Right cardiac atrium (tissue), 5 donors: ENCODE measurements at regions not wholly inside any gene's neighbourhood (a gene's known extent, or its start where the extent isn't known, plus 50 kb on each side); places are given as distances from the start of the nearest gene placed in this dataset.
"Not testable (repeated sequence)": the region's sequence is repeated elsewhere in the genome, so short reads cannot be mapped to it uniquely, and the experiment has no call there.

ENCODE experiments used
- ATAC-seq, 2 donors: fragments of 200-7000 bp; cut with Tn5 transposase; one replicate each; pipeline versions ENCODE4 v1.8.0 to v1.9.1; 2020; ENCODE audit warnings: moderate library complexity in 2 of 2, mild to moderate bottlenecking in 1 of 2
- DNase-seq, 3 donors: peaks; one replicate each; pipeline ENCODE4 v3.0.0-alpha.2; 2020
- H3K27ac ChIP-seq: one replicate; pipeline ENCODE4 v1.5.1; 2013; ENCODE audit warnings: mild to moderate bottlenecking, low read length, control low read depth, moderate library complexity
- H3K27me3 ChIP-seq: one replicate; pipeline ENCODE4 v1.6.1; 2013; ENCODE audit not compliant: control insufficient read depth, insufficient read depth
- H3K4me1 ChIP-seq: one replicate; pipeline ENCODE4 v1.6.1; 2013; ENCODE audit warnings: low read length; ENCODE audit not compliant: control insufficient read depth, insufficient read depth
- H3K4me3 ChIP-seq: one replicate; pipeline ENCODE4 v1.5.1; 2013; ENCODE audit warnings: low read length, control low read depth
- H3K9me3 ChIP-seq: one replicate; pipeline ENCODE4 v1.6.1; 2013; ENCODE audit warnings: low read length; ENCODE audit not compliant: control insufficient read depth
- WGBS: extraction: QIAGEN DNeasy Blood & Tissue Kit; methylation state at CpG from one replicate; pipeline ENCODE4 v1.1.7; 2013; 5-methylcytosine and 5-hydroxymethylcytosine counted together
- intact Hi-C, 4 donors: fragments of 100-400 bp; cut with DNase I; formaldehyde crosslinking; loops; one replicate each; pipeline versions ENCODE4 v1.11.0 to v1.14.0; 2022 to 2023
- donor health status: healthy with polysubstance abuse.
- donor health status: DM: no; HTN: yes; CAD: no.
- donor health status: DM: no; HTN: no; CAD: no.
- donor health status: DM: no; HTN: yes; CAD: no; lungs with severe emphysema.
- donor health status: DM: yes; HTN: yes; CAD: no.

GRCh38 chr5:30525353-30525752, 668.1 kb upstream of the CDH6 start:
- ATAC-seq (no peak), DNase-seq (no peak)
- WGBS, result 82% methylated on average over 2 of the region's 2 CpGs
- Histone ChIP-seq H3K27me3 (no peaks in the 10 kb centered on the region), H3K4me3 (no peak overlapping the region), H3K9me3 (peaks cover 2% of the 10 kb centered on the region), H3K27ac (no peak overlapping the region), H3K4me1 (no peaks in the 10 kb centered on the region)
- intact Hi-C loops, result no loop called here

- no peak overlapping the region for H3K27ac ChIP-seq
- WGBS, result 86% methylated on average over 6 of the region's 6 CpGs
- peaks cover 2% of the 10 kb centered on the region for H3K9me3 ChIP-seq
- ATAC-seq (no peak), DNase-seq (no peak)
- no peaks in the 10 kb centered on the region for H3K27me3 ChIP-seq
- H3K4me1 ChIP-seq, result no peaks in the 10 kb centered on the region
- intact Hi-C loops, result no loop called here
- no peak overlapping the region for H3K4me3 ChIP-seq
Measured at GRCh38 chr5:30524428-30524827, 669.1 kb upstream of the CDH6 start.

GRCh38 chr5:30523061-30523460, 670.4 kb upstream of the CDH6 start:
- WGBS, result 39% methylated on average over 1 of the region's 1 CpG
- no peak overlapping the region for H3K4me3 ChIP-seq
- H3K4me1 ChIP-seq, result no peaks in the 10 kb centered on the region
- H3K27me3 ChIP-seq, result no peaks in the 10 kb centered on the region
- intact Hi-C loops, result no loop called here
- H3K27ac ChIP-seq, result no peak overlapping the region
- no peak for DNase-seq
- peaks cover 2% of the 10 kb centered on the region for H3K9me3 ChIP-seq
- no peak for ATAC-seq

- no peaks in the 10 kb centered on the region for H3K27me3 ChIP-seq
- no peak for DNase-seq
- no peak overlapping the region for H3K27ac ChIP-seq
- peaks cover 1% of the 10 kb centered on the region for H3K9me3 ChIP-seq
- H3K4me1 ChIP-seq, result no peaks in the 10 kb centered on the region
- intact Hi-C loops, result no loop called here
- no peak overlapping the region for H3K4me3 ChIP-seq
- WGBS, result 69% methylated on average over 4 of the region's 4 CpGs
- ATAC-seq, result no peak
Measured at GRCh38 chr5:30505014-30505886, 688.2 kb upstream of the CDH6 start.

GRCh38 chr5:30502277-30502676, 691.2 kb upstream of the CDH6 start:
- Histone ChIP-seq H3K27ac (no peak overlapping the region), H3K27me3 (no peaks in the 10 kb centered on the region), H3K4me1 (no peaks in the 10 kb centered on the region), H3K4me3 (no peak overlapping the region), H3K9me3 (peaks cover 3% of the 10 kb centered on the region)
- intact Hi-C loops, result no loop called here
- DNase-seq (no peak), ATAC-seq (no peak)

GRCh38 chr5:30501065-30501464, 692.4 kb upstream of the CDH6 start:
- Histone ChIP-seq H3K27ac (no peak overlapping the region), H3K4me3 (no peak overlapping the region), H3K4me1 (no peaks in the 10 kb centered on the region), H3K27me3 (no peaks in the 10 kb centered on the region), H3K9me3 (peaks cover 3% of the 10 kb centered on the region)
- 66% methylated on average over 3 of the region's 3 CpGs for WGBS
- DNase-seq (no peak), ATAC-seq (no peak)
- intact Hi-C loops, result no loop called here

- H3K27ac ChIP-seq, result no peak overlapping the region
- intact Hi-C loops, result no loop called here
- H3K27me3 ChIP-seq, result no peaks in the 10 kb centered on the region
- H3K9me3 ChIP-seq, result peaks cover 3% of the 10 kb centered on the region
- H3K4me3 ChIP-seq, result no peak overlapping the region
- 81% methylated on average over 2 of the region's 2 CpGs for WGBS
- DNase-seq (no peak), ATAC-seq (no peak)
- H3K4me1 ChIP-seq, result no peaks in the 10 kb centered on the region
Measured at GRCh38 chr5:30500513-30500912, 693.0 kb upstream of the CDH6 start.

- Histone ChIP-seq H3K27me3 (no peaks in the 10 kb centered on the region), H3K4me3 (no peak overlapping the region), H3K4me1 (no peaks in the 10 kb centered on the region), H3K27ac (no peak overlapping the region), H3K9me3 (peaks cover 3% of the 10 kb centered on the region)
- no peak for DNase-seq
- no peak for ATAC-seq
- 51% methylated on average over 4 of the region's 4 CpGs for WGBS
- intact Hi-C loops, result no loop called here
Measured at GRCh38 chr5:30499402-30499801, 694.1 kb upstream of the CDH6 start.

- H3K27ac ChIP-seq, result no peak overlapping the region
Measured at GRCh38 chr5:30498972-30499371, 694.5 kb upstream of the CDH6 start.

GRCh38 chr5:30498509-30498908, 695.0 kb upstream of the CDH6 start:
- ATAC-seq, DNase-seq, H3K27me3 ChIP-seq, H3K4me3 ChIP-seq, H3K4me1 ChIP-seq, H3K27ac ChIP-seq, H3K9me3 ChIP-seq, intact Hi-C loops: not testable (repeated sequence)
- 70% methylated on average over 3 of the region's 3 CpGs for WGBS

More at GRCh38 chr5:30498972-30499371, 694.5 kb upstream of the CDH6 start:
- whole genome bisulfite sequencing, result 23% methylated on average over 1 of the region's 1 CpG
- Histone ChIP-seq H3K4me1 (no peaks in the 10 kb centered on the region), H3K27me3 (no peaks in the 10 kb centered on the region), H3K4me3 (no peak overlapping the region), H3K9me3 (peaks cover 3% of the 10 kb centered on the region)
- DNase-seq (no peak), ATAC-seq (no peak)
- intact Hi-C loops, result no loop called here

- intact Hi-C loops, H3K4me3 ChIP-seq, H3K27ac ChIP-seq, ATAC-seq, H3K27me3 ChIP-seq, DNase-seq, H3K4me1 ChIP-seq, H3K9me3 ChIP-seq: not testable (repeated sequence)
- 86% methylated on average over 5 of the region's 7 CpGs for WGBS
Measured at GRCh38 chr5:30494113-30494512, 699.4 kb upstream of the CDH6 start.

GRCh38 chr5:30479104-30479503, 714.4 kb upstream of the CDH6 start:
- Histone ChIP-seq H3K9me3 (peaks cover 7% of the 10 kb centered on the region), H3K4me3 (no peak overlapping the region), H3K27me3 (no peaks in the 10 kb centered on the region), H3K27ac (no peak overlapping the region), H3K4me1 (no peaks in the 10 kb centered on the region)
- intact Hi-C loops, result no loop called here
- DNase-seq, result no peak
- ATAC-seq, result no peak
